ACHN (cell line): ENCODE measurements at regions not wholly inside any gene's neighbourhood (a gene's known extent, or its start where the extent isn't known, plus 50 kb on each side); places are given as distances from the start of the nearest gene placed in this dataset.

Source experiments
- DNase-seq: peaks from one replicate; pipeline ENCODE4 v3.0.0-alpha.2; 2015
- in situ Hi-C: cut with HindIII; loops from 2 replicates; pipeline ENCODE4 v1.10.0; 2017; ENCODE audit warnings: low sequenced_read_pairs, low pct_ligation_motif_present, low pct_unique_long_range_greater_than_20kb

GRCh38 chr2:20537423-20538307 lies 90.8 kb downstream of the RHOB start:
- in situ Hi-C loops = no loop called here

DNA sequence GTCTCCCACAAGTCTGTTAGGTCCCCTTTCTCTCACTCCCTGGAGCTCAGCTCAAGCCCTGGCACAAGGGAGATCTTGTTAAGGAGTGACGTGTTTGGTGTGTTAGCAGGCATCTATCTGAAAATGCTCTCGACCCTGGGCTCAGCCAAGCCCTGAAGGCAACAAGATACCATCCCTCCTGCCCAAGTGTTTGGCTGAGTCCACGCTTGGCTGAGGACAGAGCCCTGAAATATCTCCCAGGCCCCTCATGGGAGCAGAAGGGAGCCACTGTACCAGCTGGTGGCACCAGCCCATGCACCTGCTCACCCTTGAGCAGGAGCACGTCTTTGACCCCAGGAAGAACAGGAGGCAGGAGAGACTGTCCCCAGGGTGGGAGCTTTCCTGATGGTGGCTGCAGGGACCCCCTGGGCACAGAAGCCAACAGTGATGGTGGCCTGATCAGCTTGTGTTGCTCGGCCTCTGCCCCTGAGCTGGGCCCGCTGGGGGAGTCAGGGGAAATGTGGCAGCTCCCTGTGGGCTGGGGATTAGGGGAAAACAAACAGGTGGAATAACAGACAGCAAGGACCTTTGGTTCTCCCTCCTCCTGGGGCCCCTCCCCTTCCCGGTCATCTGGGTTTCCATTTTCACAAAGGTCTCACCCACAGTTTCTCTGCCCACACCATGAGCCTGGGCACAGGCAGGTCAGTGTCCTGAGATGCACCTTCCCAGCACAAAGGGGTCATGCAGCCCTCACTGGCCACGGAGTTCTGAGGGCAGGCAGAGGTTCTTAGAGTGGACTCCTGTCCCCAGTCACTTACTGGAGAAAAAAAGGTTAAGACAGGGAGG lies 91.6 kb downstream of the RHOB start:
- DNase-seq = no peak
- in situ Hi-C loops = no loop called here

More at GRCh38 chr2:20537423-20538307, 90.8 kb downstream of the RHOB start:
- no peak for DNase-seq

DNA sequence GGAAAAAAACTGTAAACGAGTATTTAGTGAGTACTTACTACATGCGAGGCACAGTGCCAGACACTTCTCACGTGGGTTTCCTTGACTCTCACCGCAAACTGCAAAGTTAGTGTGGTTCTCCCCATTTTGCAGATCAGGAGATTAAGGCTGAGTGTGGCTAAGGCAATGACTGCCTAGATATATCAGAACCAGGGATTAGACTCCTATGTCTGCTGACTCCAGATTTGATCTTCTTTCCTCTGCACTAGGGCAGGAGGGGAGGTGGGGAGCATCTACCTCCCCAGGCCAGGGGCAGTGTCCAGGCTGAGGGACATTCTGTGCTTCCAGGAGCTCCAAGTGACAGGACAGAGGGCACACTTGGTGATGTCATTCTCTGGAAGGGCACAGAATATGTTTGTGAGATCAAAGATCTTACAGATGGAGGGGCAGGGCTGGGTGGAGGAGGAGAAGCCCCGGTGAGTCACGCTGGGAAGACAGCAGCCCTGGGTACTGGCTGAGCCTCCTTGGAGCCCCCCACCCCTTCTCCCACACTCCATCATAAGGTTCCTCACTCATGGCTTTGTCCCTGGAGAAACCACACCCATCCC lies 92.4 kb downstream of the RHOB start:
- in situ Hi-C loops = no loop called here
- DNase-seq = no peak

DNA sequence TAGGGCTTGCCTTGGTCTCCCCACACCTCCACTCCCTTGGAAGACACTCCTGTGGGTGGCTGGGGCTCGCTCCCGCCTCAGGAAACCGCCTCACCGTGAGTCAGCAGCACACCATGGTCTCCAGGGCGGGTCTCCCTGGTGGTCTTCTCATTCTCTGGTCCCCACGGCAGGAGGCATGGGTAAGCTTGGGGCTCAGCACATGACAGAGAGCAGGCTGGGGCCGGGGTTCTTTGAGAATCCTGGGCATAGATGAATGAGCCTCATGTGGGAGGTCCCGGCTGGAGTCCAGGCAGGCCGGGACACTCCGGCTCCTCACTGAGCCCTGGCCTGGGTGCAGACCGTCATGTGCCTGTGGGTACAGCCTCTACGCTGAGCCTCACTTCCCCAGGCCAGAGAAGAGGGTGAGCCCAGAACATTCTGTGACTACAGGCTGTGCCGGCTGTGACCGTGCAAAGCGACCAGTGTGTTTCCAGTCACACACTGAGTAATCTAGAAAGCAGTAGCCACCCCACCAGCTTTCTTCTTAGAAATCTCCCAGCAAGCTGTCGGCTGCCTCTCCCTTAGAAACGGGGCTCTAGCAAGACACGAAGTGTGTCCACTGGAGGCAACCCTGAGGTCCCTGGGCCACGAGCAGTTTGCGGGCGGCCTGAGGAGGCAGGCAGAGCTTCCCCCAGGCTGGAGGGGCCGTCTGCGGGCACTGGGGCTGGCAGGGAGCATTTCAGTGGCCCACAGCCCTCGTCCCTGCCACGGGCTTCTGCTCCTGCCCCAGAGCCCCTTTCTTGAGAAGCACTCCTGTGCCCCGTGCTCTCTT lies 93.1 kb downstream of the RHOB start:
- in situ Hi-C loops = no loop called here
- no peak for DNase-seq

- DNase-seq = no peak
- in situ Hi-C loops = no loop called here
Measured at GRCh38 chr2:20540587-20541293, 93.9 kb downstream of the RHOB start.

- in situ Hi-C loops = no loop called here
- DNase-seq = no peak
Measured at GRCh38 chr2:20541294-20541640, 94.4 kb downstream of the RHOB start.

DNA sequence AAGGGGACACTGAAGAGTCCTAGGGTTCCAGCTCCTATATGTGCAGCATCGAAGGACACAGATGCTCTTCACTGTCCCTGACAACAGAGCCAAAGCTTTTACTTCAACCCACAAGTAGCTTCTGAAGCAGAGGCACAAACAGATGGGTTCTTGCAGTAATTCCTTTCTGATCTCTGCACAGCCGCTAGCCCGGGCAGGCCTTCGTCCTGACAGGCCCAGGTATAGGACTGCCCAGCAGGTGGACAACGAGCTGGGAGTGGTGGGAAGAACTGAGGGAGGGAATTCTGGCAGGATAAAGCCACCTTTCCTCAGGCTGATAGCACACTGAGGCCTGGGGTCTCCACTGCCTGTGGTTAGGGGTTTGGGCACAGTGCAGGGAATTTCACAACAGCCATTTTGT lies 94.8 kb downstream of the RHOB start:
- in situ Hi-C loops = no loop called here
- DNase-seq = no peak

DNA sequence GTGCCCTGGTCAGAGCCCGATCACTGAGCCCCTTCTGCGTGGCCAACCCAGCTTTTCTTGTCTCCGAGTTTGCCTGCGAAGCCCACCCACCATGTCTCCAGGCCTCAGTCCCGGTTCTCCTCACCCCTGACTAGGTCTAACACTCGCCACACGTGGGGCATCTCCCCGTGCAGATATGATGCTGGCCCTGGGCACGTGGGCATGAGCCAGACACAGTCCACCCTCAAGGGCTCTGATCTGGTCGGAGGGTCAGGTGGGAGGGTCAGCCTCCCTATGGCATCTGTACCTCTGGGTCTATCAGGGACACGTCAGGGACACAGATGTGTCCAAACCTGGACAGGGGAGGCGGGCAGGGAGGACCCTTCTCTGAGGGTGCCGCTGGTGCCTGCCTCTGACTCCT lies 95.4 kb downstream of the RHOB start:
- no peak for DNase-seq
- in situ Hi-C loops = no loop called here

GRCh38 chr2:20542746-20543468 lies 96.0 kb downstream of the RHOB start:
- in situ Hi-C loops = no loop called here
- no peak for DNase-seq

DNA sequence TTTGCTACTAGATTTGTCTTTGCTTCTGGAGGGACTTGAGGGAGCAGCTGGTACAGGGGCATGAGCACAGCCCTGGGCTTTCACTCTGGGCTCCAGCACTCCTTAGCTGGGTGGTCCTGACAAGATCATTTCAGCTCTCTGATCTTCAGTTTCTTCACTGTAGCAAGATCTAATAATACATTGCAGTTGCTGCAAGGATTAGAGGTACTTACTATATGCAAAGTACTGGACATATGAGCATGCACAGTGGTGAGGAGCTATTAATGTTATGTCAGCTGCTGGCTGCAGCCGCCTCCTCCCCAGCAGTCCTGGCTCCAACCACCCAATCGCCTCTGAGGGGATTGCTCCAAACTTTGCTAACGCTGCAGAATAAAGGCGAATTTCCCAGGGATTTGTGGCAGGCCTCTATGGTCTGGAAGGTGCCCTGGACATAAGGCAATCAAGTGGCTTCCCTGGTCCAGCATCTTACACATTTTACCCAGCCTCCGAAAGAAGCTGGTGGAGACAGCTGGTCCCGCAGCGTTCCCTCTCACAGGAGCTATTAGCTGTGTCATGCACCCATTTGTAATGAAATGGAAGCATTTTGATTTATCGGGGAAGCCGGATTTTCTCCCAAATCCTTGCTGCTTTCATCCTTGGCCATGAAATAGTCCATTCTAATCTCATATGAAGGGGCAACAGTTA lies 96.7 kb downstream of the RHOB start:
- in situ Hi-C loops = no loop called here

GRCh38 chr2:20544153-20544747 lies 97.4 kb downstream of the RHOB start:
- DNase-seq = no peak
- in situ Hi-C loops = no loop called here

More for the DNA sequence above, 96.7 kb downstream of the RHOB start:
- no peak for DNase-seq

DNA sequence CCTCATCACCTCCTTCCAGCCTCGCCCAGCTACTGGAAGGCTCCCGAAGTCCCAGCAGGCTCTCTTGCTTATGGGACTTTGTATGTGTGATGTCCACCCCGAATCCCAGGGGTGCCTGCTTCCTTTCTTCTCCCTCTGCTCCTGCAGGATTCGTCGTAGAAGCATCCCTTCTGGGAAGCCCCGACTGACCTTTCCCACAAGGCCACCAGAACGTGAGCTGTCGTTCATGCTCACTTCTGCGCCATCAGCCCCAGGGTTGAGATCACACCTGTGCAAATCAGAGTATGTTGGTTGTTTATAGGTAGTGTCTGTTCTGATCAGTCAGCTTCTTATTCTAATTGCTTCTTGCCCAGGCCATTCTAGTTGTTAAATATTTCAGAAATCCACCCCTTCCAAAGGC lies 101.8 kb downstream of the HS1BP3 start:
- no peak for DNase-seq
- in situ Hi-C loops = no loop called here

GRCh38 chr2:20549691-20550348 lies 101.1 kb downstream of the HS1BP3 start:
- in situ Hi-C loops = no loop called here
- no peak for DNase-seq

DNA sequence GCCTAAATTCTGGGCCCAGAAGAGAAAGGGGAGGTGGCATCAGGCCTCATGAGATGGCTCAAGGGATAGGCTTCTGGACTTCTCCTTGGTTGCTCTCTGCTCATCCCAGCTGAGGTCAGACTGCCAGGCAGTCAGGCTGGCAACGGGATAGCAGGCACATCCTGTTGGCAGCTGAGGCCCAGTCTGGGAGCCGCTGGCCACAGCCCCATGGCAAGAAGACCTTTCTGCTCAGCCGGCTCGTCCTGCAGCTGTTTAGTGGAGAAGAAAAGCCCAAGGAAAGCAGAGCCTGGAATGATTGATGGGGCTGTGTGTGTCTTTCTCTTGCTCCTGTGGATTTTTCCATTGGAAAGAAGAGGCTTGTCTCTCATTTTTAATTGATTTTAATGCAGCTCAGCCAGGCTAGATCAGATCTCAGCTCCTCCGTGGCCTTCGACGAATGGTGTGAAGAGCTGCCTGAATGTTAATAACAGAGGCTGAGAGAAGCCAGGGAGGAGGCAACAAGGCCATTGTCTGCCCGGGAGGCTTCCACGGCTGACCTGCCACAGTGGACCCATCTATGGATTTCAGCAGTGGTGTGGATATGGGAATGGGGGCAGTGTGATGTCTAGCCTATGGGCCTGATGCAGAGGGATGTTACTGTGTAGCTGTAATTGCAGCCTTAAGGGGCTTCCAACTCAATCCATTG lies 99.5 kb downstream of the HS1BP3 start:
- DNase-seq = no peak
- in situ Hi-C loops = no loop called here

GRCh38 chr2:20551945-20552328 lies 99.0 kb downstream of the HS1BP3 start:
- in situ Hi-C loops = no loop called here
- DNase-seq = no peak

- DNase-seq = no peak
- in situ Hi-C loops = no loop called here
Measured at GRCh38 chr2:20552847-20553246, 98.1 kb downstream of the HS1BP3 start.
